GM20000 (cell line): ENCODE measurements at regions not wholly inside any gene's neighbourhood (a gene's known extent, or its start where the extent isn't known, plus 50 kb on each side); places are given as distances from the start of the nearest gene placed in this dataset.
"Not testable (repeated sequence)": the region's sequence is repeated elsewhere in the genome, so short reads cannot be mapped to it uniquely, and the experiment has no call there.

Experiments
- DNase-seq: peaks from one replicate; pipeline ENCODE4 v3.0.0; 2012; ENCODE audit warnings: low spot score
- TF ChIP-seq, protein P1 (sequence below): IDR thresholded peaks from 2 replicates; pipeline ENCODE4 v1.5.1; 2012; ENCODE audit warnings: mild to moderate bottlenecking, control low read depth; ENCODE audit errors: extremely low read depth, missing control alignments

DNA sequence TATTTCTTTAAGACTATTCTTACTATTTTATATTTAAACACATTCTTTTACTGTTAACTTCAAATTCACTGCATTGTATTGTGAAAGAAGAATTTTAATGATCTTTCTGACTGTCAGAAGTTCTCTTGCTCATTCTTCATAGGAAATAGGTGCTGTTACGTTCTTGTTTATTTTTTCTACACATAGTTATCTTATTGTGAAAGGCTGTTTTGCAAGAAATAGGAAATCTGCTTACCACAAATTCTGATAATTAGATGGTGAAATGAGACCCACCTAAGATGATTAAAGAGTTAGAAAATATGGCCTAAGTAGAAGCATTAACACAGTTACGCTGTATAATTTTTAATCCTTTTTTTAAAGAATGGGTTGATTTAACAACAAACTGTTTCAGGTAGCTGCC, 316.1 kb upstream of the ZFP42 start:
- TF ChIP-seq, protein P1, sequence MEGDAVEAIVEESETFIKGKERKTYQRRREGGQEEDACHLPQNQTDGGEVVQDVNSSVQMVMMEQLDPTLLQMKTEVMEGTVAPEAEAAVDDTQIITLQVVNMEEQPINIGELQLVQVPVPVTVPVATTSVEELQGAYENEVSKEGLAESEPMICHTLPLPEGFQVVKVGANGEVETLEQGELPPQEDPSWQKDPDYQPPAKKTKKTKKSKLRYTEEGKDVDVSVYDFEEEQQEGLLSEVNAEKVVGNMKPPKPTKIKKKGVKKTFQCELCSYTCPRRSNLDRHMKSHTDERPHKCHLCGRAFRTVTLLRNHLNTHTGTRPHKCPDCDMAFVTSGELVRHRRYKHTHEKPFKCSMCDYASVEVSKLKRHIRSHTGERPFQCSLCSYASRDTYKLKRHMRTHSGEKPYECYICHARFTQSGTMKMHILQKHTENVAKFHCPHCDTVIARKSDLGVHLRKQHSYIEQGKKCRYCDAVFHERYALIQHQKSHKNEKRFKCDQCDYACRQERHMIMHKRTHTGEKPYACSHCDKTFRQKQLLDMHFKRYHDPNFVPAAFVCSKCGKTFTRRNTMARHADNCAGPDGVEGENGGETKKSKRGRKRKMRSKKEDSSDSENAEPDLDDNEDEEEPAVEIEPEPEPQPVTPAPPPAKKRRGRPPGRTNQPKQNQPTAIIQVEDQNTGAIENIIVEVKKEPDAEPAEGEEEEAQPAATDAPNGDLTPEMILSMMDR, result no peak
- DNase-seq, result no peak

DNA sequence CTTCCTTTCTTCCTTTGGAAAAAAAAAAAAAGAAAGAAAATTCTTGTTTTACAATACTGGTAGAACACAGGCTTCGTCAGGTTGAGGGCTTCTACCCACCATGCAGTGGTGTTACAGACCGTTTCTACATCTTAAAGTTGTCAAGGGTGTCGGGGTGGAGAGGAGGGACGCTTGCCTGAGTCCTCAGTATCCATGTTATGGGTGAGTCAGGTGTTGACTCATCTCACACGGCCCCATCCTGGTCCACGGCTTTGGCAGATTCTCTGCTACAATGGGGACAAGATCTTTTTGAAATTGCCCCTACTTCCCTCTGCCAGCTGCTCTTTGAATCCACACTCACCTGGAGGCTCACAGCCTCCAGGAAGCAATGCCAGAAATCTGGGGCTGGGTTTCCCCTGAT, 310.3 kb upstream of the ZFP42 start:
- no peak for DNase-seq
- TF ChIP-seq, protein P1, result no peak

DNA sequence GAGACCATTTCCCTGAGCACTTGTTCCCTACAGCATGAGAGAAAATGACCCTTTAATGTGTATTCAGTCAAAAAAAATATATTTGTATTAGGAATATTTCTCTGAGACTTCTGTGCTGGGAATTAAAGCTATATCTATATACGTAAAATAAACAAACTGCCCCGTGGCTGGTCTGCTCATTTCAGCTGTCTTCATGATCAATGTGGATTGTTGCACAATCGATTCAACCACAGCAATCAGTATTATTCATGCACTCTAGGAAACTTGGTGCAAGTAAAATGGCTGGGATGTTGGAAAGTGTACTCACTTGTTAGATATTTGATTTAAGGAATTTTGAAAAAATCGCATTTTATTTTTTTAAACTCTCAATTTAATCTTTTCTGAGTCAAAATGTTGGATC, 307.9 kb upstream of the ZFP42 start:
- TF ChIP-seq, protein P1, result no peak

DNA sequence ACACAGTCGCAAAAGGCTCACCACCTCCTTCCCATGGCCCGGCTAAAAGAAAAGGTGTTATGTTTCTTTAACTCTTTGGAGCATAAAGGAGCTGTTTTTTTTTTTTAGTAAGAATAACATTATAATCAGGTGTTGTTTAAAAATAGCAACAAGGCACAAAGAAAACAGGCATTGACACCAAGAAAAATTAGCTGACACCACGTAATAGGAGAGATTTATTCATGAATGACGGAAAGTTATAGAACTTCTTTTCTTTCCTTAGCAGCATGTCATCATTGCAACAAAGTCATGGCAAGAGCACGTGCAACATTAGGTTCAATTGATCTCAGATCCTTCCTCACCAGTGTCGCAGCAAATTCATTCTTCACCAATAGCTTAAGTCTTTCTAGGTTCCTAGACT, 302.9 kb upstream of the ZFP42 start:
- TF ChIP-seq, protein P1, result no peak
- DNase-seq, result no peak

More for the DNA sequence above, 307.9 kb upstream of the ZFP42 start:
- DNase-seq, result no peak

DNA sequence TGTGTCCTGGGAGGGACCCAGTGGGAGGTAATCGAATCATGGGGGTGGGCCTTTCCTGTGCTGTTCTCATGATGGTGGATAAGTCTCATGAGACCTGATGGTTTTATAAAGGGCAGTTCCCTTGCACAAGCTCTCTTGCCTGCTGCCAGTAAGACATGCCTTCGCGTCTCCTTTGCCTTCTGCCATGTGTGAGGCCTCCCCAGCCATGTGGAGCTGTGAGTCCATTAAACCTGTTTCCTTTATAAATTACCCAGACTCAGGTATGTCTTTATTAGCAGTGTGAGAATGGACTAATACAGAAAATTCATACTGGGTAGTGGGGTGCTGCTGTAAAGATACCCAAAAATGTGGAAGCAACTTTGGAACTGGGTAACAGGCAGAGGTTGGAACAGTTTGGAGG, 300.0 kb upstream of the ZFP42 start:
- not testable (repeated sequence) for DNase-seq

DNA sequence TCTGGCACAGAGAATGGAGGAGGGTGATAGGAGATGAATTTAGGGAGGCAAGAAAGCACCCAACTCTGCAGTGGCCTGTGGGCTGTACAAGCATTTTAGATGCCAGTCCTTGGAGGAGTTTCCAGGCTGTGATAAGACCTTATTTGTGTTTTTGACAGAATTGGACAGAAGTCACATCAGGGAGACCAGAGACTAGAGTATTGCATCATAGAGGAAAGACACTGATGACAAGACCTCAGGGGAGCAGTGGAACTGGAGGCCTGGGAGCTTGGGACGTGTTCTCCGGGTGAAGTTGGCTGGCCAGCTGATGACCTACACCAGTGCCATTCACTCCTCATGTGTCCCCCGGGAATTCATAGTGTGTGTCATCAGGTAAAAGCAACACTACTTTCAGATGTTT, 284.0 kb upstream of the ZFP42 start:
- TF ChIP-seq, protein P1, result no peak
- no peak for DNase-seq

DNA sequence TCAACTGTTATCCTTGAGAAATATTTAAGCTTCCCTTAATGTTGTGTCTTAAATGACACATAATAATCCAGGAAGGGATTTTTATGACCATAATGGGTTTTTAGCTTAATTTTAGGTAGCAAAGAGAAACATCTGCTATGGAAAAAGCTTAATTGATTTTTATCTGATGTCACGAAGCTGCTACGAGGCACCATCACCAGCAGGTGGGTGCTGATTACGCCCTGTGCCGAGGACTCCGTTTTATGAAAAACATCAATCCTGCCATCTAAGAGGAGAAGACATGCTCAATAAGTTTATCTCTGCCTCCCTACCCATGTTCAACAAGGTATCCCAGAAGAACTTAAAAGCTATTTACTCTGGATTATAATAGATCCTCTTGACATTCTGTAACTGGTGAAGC, 280.6 kb upstream of the ZFP42 start:
- DNase-seq, result no peak
- TF ChIP-seq, protein P1, result no peak

DNA sequence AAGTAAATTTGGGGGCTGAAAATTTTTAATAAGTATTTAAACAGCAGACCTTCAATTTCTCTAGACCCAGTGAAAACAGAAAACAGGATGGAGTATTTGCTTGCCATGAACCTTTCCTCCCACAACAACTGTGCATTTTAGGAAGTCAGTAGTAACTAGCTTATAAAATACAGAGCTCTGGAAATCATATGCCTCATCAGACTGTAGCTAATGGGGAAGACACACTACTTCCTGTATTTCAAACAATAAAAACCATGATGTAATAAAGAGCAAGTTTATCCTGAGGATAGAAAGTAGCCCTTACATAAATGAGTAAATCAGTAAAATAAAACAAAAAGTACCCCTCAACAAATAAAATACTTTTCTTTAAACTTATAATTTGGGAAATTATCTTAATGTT, 280.1 kb upstream of the ZFP42 start:
- no peak for DNase-seq
- TF ChIP-seq, protein P1, result no peak
